GM12892 (cell line): ENCODE measurements at regions not wholly inside any gene's neighbourhood (a gene's known extent, or its start where the extent isn't known, plus 50 kb on each side); places are given as distances from the start of the nearest gene placed in this dataset.
"Not testable (repeated sequence)": the region's sequence is repeated elsewhere in the genome, so short reads cannot be mapped to it uniquely, and the experiment has no call there.

Source experiments
- DNase-seq: peaks from one replicate; pipeline ENCODE4 v3.0.0; 2011; ENCODE audit not compliant: insufficient read length
- FAIRE-seq: peaks from 2 replicates; lab custom pipeline; 2011; peaks lifted over from hg19 to GRCh38; lab: Jason Lieb, UNC
- POLR2A ChIP-seq: IDR thresholded peaks from 2 replicates; pipeline ENCODE4 v1.6.1; 2011; ENCODE audit warnings: low read depth, low read length, control low read depth
- POLR2AphosphoS5 ChIP-seq: IDR thresholded peaks from 2 replicates; pipeline ENCODE4 v1.6.1; 2011; ENCODE audit warnings: low read depth, low read length, control low read depth
- TAF1 ChIP-seq: IDR thresholded peaks from 2 replicates; pipeline ENCODE4 v1.6.1; 2011; ENCODE audit warnings: low read depth, mild to moderate bottlenecking, control low read depth, low read length, borderline replicate concordance

DNA sequence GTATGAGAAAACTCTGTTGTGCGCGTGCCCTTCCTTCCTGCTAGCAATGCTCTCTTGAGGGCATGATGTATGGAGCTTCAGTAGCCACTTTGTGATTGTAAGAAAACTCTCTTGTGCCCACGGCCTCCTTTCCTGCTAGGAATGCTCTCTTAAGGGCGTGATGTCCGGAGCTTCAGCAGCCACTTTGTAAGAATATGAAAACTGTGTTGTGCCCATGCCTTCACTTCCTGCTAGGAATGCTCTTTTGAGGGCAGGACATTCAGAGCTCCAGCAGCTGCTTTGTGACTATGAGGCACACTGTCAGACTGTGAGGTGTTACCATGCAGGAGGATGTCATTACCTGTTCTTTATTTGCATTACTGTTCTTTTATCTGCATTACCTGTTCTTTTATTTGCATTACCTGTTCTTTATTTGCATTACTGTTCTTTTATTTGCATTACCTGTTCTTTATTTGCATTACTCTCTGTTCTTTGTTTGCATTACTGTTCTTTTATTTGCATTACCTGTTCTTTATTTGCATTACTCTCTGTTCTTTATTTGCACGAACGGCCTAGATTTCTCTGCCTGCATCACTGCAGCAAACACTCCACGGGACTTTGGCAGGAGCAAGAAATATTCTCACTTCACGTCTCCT lies 166.7 kb downstream of the CRLF2 start:
- no peak for FAIRE-seq
- no peak for DNase-seq
- TF ChIP-seq TAF1 = no peak
- TF ChIP-seq POLR2AphosphoS5 = no peak
- no peak for TF ChIP-seq POLR2A

DNA sequence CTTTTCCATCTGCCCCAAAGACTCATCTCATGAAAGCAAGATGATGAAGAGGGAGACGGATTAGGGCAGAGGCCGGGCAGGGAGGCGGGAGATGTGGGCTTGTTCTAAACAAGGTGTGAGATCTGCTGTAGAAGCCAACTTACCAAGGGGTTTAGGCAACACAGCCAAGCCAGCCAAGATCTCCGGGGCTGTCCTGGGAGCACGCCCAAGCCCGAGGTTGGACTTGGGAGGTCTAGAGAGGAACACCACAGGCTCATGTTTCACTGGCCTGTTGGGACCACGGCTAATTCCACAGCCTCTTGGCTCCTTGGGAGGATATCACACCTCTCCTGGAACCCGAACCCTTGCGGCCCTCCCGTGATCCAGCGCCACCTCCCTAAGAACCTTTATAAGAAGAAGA lies 171.4 kb downstream of the CRLF2 start:
- no peak for DNase-seq
- TF ChIP-seq POLR2AphosphoS5 (no peak), TAF1 (no peak), POLR2A (no peak)
- no peak for FAIRE-seq

DNA sequence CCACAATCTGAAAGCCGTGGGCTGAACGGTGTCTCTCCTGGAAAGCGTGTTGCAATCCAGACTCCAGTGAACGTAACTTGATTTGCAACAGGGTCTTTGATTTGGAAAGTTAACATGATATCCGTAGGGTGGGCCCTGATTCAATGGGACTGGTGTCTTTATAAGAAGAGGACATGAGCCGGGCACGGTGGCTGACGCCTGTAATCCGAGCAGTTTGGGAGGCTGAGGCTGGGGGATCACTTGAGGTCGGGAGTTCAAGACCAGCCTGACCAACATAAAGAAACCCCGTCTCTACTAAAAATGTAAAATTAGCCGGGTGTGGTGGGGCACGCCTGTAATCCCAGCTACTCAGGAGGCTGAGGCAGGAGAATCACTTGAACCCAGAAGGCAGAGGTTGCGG lies 176.5 kb downstream of the CRLF2 start:
- FAIRE-seq, DNase-seq: not testable (repeated sequence)

DNA sequence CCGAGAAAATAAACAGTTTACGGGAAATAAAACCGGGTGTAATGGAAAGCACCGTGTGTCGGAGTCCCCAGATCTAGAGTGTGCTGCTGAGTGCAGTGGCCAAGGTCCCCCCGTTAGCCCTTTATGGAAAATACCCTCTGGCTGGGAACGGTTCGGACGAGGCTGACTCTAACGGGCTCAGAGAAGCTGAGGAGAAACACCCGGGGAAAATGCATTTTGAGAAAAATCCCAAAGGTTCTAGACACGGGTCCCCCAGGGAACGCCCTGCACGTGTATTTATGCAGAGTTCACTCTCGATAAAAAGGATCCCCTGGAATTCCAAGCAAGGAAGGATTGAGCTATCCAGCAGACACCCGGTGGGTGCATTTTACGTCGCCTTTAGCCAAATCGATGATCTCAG lies 177.2 kb downstream of the CRLF2 start:
- DNase-seq = no peak
- no peak for TF ChIP-seq POLR2A
- TF ChIP-seq TAF1 = no peak
- no peak for TF ChIP-seq POLR2AphosphoS5
- FAIRE-seq = no peak

DNA sequence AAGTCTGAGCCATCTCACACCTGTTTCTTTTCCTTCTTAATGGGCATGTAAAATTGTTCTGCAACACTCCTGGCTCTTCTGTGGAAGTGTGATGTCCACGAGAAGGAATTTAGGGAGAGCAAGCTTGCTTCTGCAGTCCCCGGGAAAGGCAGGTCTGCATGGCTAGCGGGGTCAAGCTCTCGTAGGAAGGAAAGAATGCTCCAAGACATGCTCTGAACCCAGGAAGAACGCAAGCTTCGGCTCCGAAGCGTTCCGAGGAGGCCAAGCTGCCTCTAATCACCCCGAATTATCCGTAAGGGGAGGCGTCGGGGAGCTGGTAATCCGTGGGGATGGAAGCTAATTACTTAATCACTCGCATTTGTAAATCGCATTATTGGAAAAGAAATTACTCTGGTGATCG lies 177.7 kb downstream of the CRLF2 start:
- DNase-seq = no peak
- TF ChIP-seq TAF1 = no peak
- no peak for TF ChIP-seq POLR2AphosphoS5
- TF ChIP-seq POLR2A = no peak

DNA sequence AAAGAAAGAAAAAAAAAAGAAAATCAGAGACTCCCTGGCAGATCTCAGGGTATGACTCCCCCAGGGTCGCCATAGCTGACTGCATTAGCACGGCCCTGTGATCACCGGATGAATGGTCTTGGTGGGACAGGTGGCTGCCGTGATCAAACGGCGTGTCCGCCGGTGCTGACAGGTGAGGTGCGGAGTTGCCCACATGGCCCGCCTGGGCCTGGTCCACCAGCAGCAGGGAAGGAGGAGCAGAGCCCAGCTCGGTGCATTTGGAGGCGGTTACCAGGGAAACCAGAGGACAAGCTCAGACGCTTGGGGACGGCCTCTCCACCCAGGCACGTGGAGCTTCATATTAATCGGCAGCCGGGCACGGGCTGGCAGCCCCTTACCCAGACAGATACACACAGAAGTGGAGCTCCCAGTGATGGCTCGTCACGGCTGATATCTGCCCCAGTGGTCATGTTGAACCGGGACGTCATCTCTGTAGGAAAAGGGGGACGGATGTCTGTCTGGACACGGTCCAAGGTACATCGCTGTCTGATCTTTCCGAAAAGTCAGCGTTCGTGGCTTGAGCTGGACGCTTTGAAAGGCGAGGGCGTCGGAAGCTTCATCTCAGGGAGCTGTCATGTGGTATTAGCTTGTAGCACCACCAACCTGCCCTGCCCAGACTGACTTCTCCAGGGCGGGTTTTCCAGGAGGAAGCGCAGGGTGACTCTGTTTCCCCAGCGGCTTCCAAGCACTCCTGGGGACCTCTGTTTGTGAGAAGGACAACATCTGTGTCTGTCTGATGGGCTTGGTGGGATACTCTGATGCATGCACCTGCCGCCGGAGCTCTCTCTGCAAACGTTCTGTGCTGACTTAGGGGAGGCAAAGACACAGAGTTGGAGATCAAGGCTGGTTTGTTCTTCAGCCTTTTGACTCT lies 180.7 kb downstream of the CRLF2 start:
- FAIRE-seq = no peak
- TF ChIP-seq POLR2AphosphoS5 (no peak), TAF1 (no peak), POLR2A (no peak)
- no peak for DNase-seq

More for the DNA sequence above, 177.7 kb downstream of the CRLF2 start:
- no peak for FAIRE-seq

DNA sequence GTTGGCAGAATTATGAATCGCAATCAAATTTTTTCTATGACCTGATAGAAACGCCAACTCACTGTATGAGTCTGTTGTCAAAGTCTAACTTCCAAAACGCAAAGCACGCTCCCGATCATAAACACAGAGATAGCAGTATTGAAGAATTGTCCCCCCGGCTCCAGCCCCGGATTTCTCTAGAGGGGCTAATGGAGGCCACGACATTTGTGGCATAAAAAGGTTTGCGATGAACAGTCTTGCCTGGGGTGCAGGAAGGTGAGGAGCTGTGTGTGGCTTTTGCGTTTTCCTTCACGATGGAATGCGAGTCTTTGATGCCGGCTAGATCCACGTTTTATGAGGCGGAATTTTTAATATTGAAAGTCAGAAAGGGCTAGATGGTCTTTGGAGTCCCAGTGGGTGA lies 183.0 kb downstream of the CRLF2 start:
- FAIRE-seq (no peak), DNase-seq (no peak)
- TF ChIP-seq TAF1 (no peak), POLR2A (no peak), POLR2AphosphoS5 (no peak)

DNA sequence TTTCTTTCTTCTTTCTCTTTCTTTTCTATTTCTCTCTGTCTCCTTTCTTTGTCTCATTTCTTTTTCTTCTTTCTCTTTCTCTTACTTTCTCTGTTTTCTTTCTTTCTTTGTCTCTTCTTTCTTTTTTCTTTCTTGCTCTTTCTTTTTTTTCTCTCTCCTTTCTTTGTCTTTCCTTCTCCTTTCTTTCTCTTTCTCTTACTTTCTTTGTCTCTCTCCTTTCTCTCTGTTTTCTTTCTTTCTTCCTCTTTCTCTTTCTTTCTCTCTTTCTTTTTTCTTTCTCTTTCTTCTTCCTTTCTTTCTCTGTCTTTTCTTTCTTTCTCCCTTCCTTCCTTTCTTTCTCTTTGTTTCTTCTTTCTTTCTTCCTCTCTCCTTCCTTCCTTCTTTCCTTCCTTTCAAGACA lies 184.8 kb downstream of the CRLF2 start:
- no peak for DNase-seq
- TF ChIP-seq POLR2AphosphoS5 (no peak), POLR2A (no peak), TAF1 (no peak)
- FAIRE-seq = no peak

DNA sequence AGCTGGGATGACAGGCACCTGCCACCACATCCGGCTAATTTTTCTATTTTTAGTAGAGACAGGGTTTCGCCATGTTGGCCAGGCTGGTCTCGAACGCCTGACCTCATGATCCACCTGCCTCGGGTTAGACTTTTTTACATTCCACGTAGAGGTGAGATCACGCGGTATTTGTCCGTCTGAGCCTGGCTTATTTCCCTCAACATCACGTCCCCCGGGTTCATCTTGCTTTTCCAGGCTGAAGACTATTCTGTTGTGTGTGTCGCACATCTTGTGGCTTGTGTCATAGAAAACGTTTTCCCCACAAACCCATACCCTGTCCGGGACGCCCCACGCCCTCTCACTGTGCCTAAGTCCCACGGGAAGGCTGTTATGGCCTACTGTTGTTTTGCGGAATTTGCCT lies 185.3 kb downstream of the CRLF2 start:
- no peak for FAIRE-seq
- no peak for TF ChIP-seq POLR2AphosphoS5
- no peak for TF ChIP-seq TAF1
- TF ChIP-seq POLR2A = no peak; the same call in 1 of the 2 replicates

DNA sequence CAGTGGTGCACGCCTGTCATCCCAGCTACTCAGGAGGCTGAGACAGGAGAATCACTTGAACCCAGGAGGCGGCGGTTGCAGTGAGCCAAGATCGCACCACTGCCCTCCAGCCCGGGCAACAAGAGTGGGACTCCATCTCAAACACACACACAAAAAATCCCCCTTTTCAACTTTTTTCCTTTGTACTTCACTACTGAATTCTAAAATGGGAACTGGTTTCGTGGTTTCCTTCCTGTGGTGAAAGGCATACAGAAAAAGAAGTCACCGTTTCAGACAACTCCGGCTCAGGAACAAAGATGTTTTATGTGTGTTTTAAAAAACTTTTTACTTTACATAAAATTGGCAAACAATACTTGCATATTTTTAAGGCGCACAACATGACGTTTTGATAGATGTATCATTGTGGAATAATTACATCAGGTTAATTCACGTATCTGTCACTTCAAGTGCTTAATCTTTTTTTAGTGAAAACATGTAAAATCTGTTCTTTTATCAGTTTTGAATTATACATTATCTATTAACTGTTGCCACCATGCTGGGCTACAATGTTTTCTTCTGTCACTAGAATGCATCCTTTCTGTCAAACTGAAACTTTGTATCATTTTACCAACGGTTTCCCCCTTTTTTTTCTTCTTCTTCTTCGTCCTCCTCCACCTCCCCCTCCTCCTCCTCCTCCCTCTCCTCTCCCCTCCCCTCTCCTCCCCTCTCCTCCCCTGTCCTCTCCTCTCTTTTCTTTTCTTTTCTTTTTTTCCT lies 186.0 kb downstream of the CRLF2 start:
- FAIRE-seq (no peak), DNase-seq (no peak)
- TF ChIP-seq TAF1 = no peak
- no peak for TF ChIP-seq POLR2AphosphoS5
- no peak; the same call in 1 of the 2 replicates for TF ChIP-seq POLR2A

More for the DNA sequence above, 185.3 kb downstream of the CRLF2 start:
- no peak for DNase-seq

DNA sequence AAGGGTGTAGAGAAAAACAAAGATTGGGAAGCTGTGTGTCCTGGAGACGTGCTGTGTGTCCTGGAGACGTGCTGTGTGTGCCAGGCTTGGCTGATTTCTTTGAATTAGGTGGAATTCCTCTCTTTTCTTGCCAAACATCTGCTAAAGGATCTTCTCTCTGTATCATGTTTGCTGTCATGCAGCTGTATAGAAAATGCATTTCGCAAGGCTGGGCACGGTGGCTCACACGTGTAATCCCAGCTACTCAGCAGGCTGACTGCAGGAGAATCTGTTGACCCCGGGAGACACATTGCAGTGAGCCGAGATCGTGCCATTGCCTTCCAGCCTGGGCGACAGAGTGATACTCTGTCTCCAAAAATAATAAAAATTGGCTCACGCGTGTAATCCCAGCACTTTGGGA lies 187.0 kb downstream of the CRLF2 start:
- TF ChIP-seq POLR2AphosphoS5 = no peak
- TF ChIP-seq TAF1 = no peak
- TF ChIP-seq POLR2A = no peak
- DNase-seq = no peak
- FAIRE-seq = no peak
